Natural killer cell treated with Interleukin-12 subunit alpha and Interleukin-12 subunit beta and Interleukin-15 and Interleukin-18, amount 100 ng/mL, for 72 hours (primary cell): ENCODE measurements at regions not wholly inside any gene's neighbourhood (a gene's known extent, or its start where the extent isn't known, plus 50 kb on each side); places are given as distances from the start of the nearest gene placed in this dataset.

Source experiments
- ATAC-seq, 2 donors: fragments of 150-1000 bp; cut with Tn5 transposase in 1 of 2; sonication (Bioruptor Pico), chemical (Tn5 transposase) in 1 of 2; 2 replicates each; pipeline ENCODE4 v1.10.0; 2021
- DNase-seq: peaks from one replicate; pipeline ENCODE4 v3.0.0; 2022; ENCODE audit warnings: low spot score
- H3K27ac Mint-ChIP-seq, 2 donors: 1 replicate in 1 of 2; 2 replicates in 1 of 2; pipeline ENCODE4 v1.8.0; 2022; ENCODE audit warnings: mixed read lengths in 2 of 2, mild to moderate bottlenecking in 1 of 2, moderate library complexity in 1 of 2
- H3K27me3 Mint-ChIP-seq, 2 donors: 1 replicate in 1 of 2; 2 replicates in 1 of 2; pipeline ENCODE4 v1.8.0; 2022; ENCODE audit warnings: mixed read lengths in 2 of 2
- H3K36me3 Mint-ChIP-seq: one replicate; pipeline ENCODE4 v1.8.0; 2022; ENCODE audit warnings: mixed read lengths
- H3K4me1 Mint-ChIP-seq, 2 donors: 1 replicate in 1 of 2; 2 replicates in 1 of 2; pipeline ENCODE4 v1.8.0; 2022; ENCODE audit warnings: low read depth in 2 of 2, mixed read lengths in 2 of 2, mild to moderate bottlenecking in 1 of 2
- H3K4me3 Mint-ChIP-seq: one replicate; pipeline ENCODE4 v1.8.0; 2022; ENCODE audit warnings: mixed read lengths
- H3K9me3 Mint-ChIP-seq: 2 replicates; pipeline ENCODE4 v1.8.0; 2022; ENCODE audit warnings: mixed read lengths

- no peak for DNase-seq
- no peak overlapping the region for H3K27ac Mint-ChIP-seq
- H3K4me1 Mint-ChIP-seq, result no peaks in the 10 kb centered on the region
- no peak overlapping the region for H3K4me3 Mint-ChIP-seq
- H3K27me3 Mint-ChIP-seq, result peaks cover 0 to 7% of the 10 kb centered on the region in 2 donors
- ATAC-seq, result no peak
- H3K9me3 Mint-ChIP-seq, result peaks cover 19% of the 10 kb centered on the region
- H3K36me3 Mint-ChIP-seq, result no peaks in the 10 kb centered on the region
These were observed 466.6 kb upstream of the IGFBP3 start for GRCh38 chr7:46387646-46388045.

DNA sequence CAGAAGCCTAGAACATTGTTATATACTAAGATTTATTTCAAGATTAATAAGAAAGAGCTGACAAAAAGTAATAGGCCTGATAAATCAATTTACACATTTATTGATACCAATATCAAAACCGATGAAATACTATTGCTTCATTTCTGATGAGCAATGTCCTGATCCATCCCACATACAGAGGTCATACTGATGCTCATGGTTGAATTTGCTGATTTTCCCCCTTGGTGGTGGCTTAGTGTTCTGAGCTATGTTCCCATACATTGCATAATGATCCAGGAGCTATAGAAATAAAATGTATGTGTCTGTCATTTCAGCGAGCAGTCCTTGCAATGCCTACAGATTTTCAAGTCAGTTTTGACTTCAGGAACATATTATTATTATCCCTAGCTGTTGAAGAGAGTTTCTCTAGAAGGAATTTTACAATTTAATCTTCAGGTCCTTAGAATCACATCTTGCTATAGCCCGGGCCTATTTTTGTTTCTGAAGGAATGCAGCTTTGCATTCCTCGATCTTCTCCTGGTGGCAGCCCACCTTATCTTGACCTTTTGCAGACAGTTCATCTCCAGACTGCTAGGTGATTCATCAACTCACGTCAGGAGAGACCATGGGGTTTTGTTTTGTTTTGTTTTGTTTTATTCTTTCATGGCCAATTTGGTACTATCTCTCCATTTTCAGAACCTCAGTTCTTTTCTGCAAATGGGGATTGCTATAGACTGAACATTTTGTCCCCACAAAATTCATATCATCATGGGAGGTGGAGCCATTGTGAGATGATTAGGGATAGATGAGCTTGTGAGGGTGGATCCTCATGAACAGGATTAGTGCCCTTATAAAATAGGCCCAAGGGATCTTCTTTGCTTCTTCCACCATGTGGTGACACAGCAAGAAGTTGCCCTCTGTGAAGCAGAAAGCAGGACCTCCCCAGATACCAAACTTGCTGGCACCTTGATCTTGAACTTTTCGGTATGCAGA, 465.6 kb upstream of the IGFBP3 start:
- Mint-ChIP-seq H3K4me1 (no peaks in the 10 kb centered on the region), H3K4me3 (no peak overlapping the region), H3K27me3 (peaks cover 0 to 8% of the 10 kb centered on the region in 2 donors), H3K27ac (no peak overlapping the region), H3K9me3 (peaks cover 15% of the 10 kb centered on the region), H3K36me3 (no peaks in the 10 kb centered on the region)
- ATAC-seq (no peak), DNase-seq (no peak)

DNA sequence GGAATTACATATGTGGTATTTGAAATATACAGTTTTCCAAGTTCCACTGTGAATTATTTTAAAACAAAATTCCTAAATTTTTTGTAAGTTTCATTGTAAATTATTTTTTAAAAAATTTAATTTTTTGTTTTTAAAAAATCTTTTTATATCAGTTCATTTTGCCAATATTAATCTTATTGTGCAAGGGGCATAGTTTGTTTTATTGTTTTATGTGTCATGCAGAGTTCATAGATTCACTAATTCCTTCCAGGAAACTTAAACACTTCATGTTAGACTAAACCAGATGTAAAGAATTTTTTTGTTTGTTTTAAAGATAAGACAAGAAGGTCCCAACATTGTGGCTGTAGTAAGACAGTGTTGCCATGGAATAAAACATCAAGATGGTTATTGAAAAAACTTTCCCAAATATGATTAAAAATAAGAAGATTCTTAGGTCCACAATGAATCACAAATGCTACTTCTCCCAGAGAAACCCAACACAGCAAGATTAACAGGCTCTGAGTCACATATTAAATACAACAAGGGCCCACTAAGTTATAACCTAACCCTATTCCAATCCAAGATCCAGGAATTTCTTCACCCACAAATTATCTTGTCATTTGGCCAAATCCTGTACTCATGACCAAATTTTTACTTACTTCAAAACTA, 464.7 kb upstream of the IGFBP3 start:
- no peaks in the 10 kb centered on the region for H3K4me1 Mint-ChIP-seq
- H3K27me3 Mint-ChIP-seq, result peaks cover 0 to 8% of the 10 kb centered on the region in 2 donors
- ATAC-seq, result no peak
- peaks cover 15% of the 10 kb centered on the region for H3K9me3 Mint-ChIP-seq
- no peak for DNase-seq
- H3K27ac Mint-ChIP-seq, result no peak overlapping the region
- no peaks in the 10 kb centered on the region for H3K36me3 Mint-ChIP-seq
- H3K4me3 Mint-ChIP-seq, result no peak overlapping the region

DNA sequence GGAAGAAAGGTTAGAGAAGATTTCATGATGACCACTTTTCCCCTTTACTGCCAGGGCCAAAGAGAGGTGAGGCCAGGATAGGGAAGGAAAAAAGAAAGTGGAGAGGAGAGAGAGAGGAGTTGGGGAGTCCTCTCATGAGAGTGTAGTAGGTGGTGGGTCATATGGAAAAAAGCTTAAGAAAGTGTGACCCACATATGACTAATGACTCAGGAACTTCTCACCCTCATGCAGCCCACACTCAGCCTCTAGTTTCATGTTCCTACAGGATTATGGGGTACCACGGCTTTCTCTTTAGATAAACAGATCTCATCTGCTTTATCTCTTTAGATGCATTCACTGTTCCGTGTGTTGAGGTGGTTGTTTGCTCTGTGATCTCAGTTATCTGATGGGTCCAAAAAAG, 462.5 kb upstream of the IGFBP3 start:
- ATAC-seq, result no peak
- Mint-ChIP-seq H3K27me3 (peaks cover 0 to 14% of the 10 kb centered on the region in 2 donors), H3K4me1 (no peaks in the 10 kb centered on the region), H3K36me3 (no peaks in the 10 kb centered on the region), H3K4me3 (no peak overlapping the region), H3K27ac (no peak overlapping the region), H3K9me3 (peaks cover 18% of the 10 kb centered on the region)
- DNase-seq, result no peak

- Mint-ChIP-seq H3K27ac (no peak overlapping the region), H3K36me3 (no peaks in the 10 kb centered on the region), H3K4me3 (no peak overlapping the region), H3K27me3 (peaks cover 0 to 15% of the 10 kb centered on the region in 2 donors), H3K9me3 (peaks cover 3% of the 10 kb centered on the region), H3K4me1 (no peaks in the 10 kb centered on the region)
- ATAC-seq (no peak), DNase-seq (no peak)
These were observed 449.0 kb upstream of the IGFBP3 start for GRCh38 chr7:46369933-46370654.

DNA sequence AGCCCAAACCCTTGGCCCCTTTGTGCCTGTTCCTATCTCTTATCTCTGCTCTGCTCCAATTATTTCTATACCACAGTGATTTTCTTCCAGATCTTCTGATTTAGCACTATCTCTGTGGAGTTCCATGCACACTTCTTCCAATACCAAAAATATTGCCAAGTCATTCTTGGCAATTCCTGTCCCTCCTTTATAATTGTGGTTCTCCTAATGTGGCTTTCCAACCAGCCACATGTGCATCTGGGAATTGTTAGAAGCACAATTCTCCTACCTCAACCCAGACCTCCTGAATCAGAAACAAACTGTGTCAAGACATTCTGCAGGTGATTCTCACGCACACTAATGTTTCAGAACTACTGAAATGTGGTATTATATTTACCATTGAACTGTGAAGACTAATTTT, 447.8 kb upstream of the IGFBP3 start:
- Mint-ChIP-seq H3K4me1 (no peaks in the 10 kb centered on the region), H3K27me3 (peaks cover 0 to 15% of the 10 kb centered on the region in 2 donors), H3K27ac (no peak overlapping the region), H3K36me3 (no peaks in the 10 kb centered on the region), H3K9me3 (no peaks in the 10 kb centered on the region), H3K4me3 (no peak overlapping the region)
- DNase-seq, result no peak
- ATAC-seq, result no peak

DNA sequence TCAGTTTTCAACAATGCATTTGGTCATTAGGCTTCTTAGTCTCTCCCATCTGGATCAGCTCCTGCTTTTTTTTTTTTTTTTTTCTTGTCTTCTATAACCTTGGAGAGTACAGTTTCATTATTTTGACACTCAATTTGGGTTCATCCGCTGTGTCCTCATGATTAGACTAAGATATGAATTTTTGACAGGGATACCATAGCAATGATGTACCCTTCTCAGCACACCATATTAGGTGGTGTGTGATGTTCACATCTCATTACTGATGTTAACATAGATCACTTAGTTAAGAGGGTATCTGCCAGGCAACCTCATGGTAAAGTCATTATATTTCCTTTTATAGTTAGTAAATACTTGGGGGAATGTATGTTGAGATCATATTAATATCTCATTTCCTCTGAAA, 445.5 kb upstream of the IGFBP3 start:
- no peaks in the 10 kb centered on the region for H3K36me3 Mint-ChIP-seq
- DNase-seq (no peak), ATAC-seq (no peak)
- H3K4me3 Mint-ChIP-seq, result no peak overlapping the region
- H3K4me1 Mint-ChIP-seq, result no peaks in the 10 kb centered on the region
- no peak overlapping the region for H3K27ac Mint-ChIP-seq
- H3K9me3 Mint-ChIP-seq, result no peaks in the 10 kb centered on the region
- peaks cover 0 to 8% of the 10 kb centered on the region in 2 donors for H3K27me3 Mint-ChIP-seq

DNA sequence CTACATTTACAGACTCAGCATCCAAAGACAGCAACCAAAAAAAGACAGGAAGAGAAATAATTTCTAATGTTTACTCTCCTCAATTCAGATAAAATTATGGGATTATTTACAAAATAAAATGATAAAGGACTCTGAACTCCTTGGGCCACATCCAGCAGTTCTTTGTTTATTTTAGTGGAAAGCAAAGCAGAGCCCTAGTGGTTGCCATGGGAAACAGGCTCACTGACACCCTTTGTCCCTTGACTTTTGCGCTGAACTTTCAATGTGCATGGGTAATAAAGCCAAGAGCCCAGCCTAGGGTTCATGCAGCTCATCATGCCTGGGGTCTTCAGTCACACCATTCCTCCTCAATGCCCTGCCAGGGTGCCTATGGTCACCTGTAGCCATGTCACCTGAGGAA, 442.6 kb upstream of the IGFBP3 start:
- no peaks in the 10 kb centered on the region for H3K36me3 Mint-ChIP-seq
- H3K4me1 Mint-ChIP-seq, result no peaks in the 10 kb centered on the region
- DNase-seq (no peak), ATAC-seq (no peak)
- H3K27ac Mint-ChIP-seq, result no peak overlapping the region
- H3K27me3 Mint-ChIP-seq, result no peaks in the 10 kb centered on the region
- no peaks in the 10 kb centered on the region for H3K9me3 Mint-ChIP-seq
- no peak overlapping the region for H3K4me3 Mint-ChIP-seq

DNA sequence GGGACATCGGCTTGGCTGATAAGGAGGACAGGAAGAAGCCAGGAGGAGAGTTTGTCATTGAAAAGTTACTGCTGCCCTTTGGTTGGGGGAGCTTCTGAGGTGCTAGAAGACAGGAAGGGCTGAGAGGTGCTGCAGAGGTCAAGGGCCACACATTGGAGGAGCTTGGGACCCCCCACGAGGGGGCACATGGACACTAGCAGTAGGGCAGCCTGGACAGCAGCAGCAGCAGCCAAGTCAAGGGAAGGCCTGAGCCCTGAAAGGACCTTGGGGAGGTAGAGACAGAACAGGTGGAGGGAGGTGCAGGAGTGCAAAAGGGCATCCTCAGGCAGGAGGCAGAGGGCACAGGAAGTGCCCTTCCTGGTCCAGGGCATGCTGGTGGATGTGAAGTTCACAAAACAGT, 439.7 kb upstream of the IGFBP3 start:
- H3K27me3 Mint-ChIP-seq, result no peaks in the 10 kb centered on the region
- H3K27ac Mint-ChIP-seq, result no peak overlapping the region
- no peak overlapping the region for H3K4me3 Mint-ChIP-seq
- DNase-seq (no peak), ATAC-seq (no peak)
- H3K9me3 Mint-ChIP-seq, result no peaks in the 10 kb centered on the region
- no peaks in the 10 kb centered on the region for H3K36me3 Mint-ChIP-seq
- no peaks in the 10 kb centered on the region for H3K4me1 Mint-ChIP-seq

- no peaks in the 10 kb centered on the region for H3K4me1 Mint-ChIP-seq
- ATAC-seq, result no peak
These were observed 439.2 kb upstream of the IGFBP3 start for GRCh38 chr7:46360296-46360695.

DNA sequence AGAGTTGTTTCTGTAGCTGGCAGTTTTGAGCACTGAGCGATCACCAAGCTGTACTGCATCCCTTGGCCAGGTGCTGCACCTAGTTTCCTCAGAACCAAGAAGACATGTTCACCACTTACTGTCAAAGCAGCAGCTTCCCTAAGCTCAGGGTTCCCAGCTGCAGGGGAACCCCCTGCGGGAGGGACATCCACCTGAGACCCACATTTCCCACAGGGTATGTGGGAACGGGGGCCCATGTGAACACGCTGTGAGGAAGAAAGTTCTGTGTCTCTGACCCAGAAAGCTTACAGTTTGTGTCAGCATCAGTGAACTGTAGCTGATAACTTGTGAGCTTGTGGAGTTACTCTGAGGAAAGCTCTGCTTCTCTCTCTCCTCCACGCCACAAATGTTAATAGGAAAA, 436.8 kb upstream of the IGFBP3 start:
- no peak for DNase-seq
- no peak for ATAC-seq

More at GRCh38 chr7:46360296-46360695, 439.2 kb upstream of the IGFBP3 start:
- Mint-ChIP-seq H3K36me3 (no peaks in the 10 kb centered on the region), H3K27me3 (no peaks in the 10 kb centered on the region), H3K4me3 (no peak overlapping the region), H3K9me3 (no peaks in the 10 kb centered on the region), H3K27ac (no peak overlapping the region)
- DNase-seq, result no peak

DNA sequence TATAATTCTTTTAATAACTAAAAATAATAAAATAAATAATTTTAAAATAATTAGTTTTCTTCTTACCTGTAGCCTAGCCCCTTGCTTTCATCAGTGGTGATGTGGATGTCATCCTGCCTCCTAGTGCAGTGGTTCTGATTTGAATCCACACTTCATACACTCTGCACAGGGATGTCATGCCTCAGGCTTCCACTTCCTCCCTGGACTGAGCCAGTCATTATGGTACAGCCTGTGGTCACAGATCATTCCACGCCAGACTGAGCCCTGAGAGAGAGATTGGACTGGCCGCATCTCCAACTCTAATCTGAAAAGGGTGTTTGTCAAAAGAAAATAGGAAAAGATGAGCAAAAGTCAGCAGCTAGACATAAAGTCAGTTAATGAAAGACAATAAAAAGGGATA, 436.2 kb upstream of the IGFBP3 start:
- ATAC-seq, result no peak
- H3K27ac Mint-ChIP-seq, result no peak overlapping the region
- no peaks in the 10 kb centered on the region for H3K9me3 Mint-ChIP-seq
- H3K4me3 Mint-ChIP-seq, result no peak overlapping the region
- no peaks in the 10 kb centered on the region for H3K36me3 Mint-ChIP-seq
- DNase-seq, result no peak
- no peaks in the 10 kb centered on the region for H3K4me1 Mint-ChIP-seq
- no peaks in the 10 kb centered on the region for H3K27me3 Mint-ChIP-seq

More for the DNA sequence above, 436.8 kb upstream of the IGFBP3 start:
- Mint-ChIP-seq H3K9me3 (no peaks in the 10 kb centered on the region), H3K27ac (no peak overlapping the region), H3K4me3 (no peak overlapping the region), H3K4me1 (no peaks in the 10 kb centered on the region), H3K36me3 (no peaks in the 10 kb centered on the region), H3K27me3 (no peaks in the 10 kb centered on the region)

DNA sequence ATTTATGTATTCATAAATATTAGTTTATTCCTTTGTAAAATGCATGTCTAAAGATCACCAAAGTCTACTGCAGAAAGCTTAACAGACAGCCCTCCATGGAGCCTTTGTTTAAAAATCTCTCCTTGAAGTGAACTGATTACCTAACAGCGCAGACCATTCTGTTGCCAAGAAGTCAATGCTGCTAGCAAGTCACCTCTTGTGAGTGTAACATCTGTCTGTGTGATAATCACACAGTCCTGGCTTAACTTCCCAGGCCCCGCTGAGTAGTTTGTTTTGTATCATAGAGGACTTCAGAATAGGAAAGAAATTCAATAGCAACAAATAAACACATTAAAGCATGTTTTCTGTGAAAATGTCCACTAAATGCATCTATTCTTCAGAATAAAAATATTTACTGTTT, 435.3 kb upstream of the IGFBP3 start:
- Mint-ChIP-seq H3K27me3 (no peaks in the 10 kb centered on the region), H3K27ac (no peak overlapping the region), H3K4me1 (no peaks in the 10 kb centered on the region), H3K36me3 (no peaks in the 10 kb centered on the region), H3K9me3 (no peaks in the 10 kb centered on the region), H3K4me3 (no peak overlapping the region)
- DNase-seq (no peak), ATAC-seq (no peak)

GRCh38 chr7:46355331-46355730, 434.3 kb upstream of the IGFBP3 start:
- Mint-ChIP-seq H3K4me1 (no peaks in the 10 kb centered on the region), H3K4me3 (no peak overlapping the region), H3K36me3 (no peaks in the 10 kb centered on the region), H3K27ac (no peak overlapping the region), H3K9me3 (no peaks in the 10 kb centered on the region), H3K27me3 (no peaks in the 10 kb centered on the region)
- no peak for ATAC-seq
- DNase-seq, result no peak
